GM21825 (cell line): ENCODE measurements at regions not wholly inside any gene's neighbourhood (a gene's known extent, or its start where the extent isn't known, plus 50 kb on each side); places are given as distances from the start of the nearest gene placed in this dataset.

Experiments
- ATAC-seq: cut with Tn5 transposase; IDR thresholded peaks from one replicate; pipeline ENCODE4 v1.9.1; 2021; ENCODE audit warnings: mild to moderate bottlenecking, moderate library complexity; ENCODE audit not compliant: unreplicated experiment

DNA sequence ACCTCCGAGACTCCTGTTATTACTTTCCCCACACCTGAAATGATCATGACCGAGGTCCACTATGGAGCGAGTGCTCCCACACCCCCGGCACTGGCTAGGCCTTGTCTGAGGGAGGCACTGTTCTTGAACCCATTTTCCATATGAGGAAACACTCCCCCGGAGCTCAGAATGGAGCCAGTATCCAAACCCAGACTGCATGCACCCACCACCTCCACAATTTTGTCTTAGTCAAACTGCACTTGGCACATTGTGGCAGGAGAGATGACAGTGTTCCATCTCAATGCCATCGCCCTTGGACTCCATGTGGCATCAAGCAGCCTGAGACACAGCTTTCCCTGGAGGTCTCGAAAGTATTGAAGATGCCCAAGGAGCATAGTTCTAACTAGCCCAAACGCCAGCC lies 154.1 kb downstream of the NUP210 start:
- no peak for ATAC-seq

DNA sequence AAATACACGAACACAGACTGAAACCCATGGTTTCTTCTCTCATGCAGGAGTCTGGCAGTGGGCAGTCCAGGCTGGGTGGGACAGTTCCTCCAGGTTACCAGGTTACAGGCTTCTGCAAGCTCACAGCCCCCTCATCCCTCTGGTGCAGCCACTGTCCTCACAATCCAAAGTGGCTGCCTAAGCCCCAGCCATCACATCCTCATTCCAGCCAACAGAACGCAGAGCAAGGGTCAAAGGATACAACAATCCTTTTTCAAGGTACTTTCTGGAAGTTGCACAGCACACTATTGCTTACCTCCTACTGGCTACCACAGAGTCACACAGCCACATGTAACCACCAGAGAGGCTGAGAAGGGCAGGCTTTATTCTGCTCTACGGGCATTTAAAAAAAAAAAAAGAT lies 154.6 kb downstream of the NUP210 start:
- ATAC-seq = no peak

DNA sequence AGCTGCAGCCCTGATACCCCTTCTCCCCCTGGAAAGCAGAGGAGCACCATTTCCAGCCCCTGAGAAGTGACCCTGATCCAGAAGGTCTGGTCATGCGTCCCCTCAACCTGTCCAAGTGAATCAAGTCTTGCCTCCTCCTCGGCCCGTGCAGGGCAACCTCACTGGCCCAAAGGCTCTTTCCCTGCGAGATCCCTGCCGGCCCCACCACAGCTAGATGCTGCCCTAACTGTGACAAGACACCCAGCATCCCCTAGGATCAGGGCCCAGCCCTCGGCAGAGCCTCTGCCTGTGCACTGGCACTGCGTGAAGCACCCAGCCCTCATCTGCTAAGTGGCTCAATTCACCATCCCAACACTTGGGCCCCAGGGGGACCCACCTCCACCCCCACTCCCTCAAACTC lies 155.1 kb downstream of the NUP210 start:
- ATAC-seq = no peak

- ATAC-seq = no peak
These were observed 155.7 kb downstream of the NUP210 start for GRCh38 chr3:13264468-13264795.

DNA sequence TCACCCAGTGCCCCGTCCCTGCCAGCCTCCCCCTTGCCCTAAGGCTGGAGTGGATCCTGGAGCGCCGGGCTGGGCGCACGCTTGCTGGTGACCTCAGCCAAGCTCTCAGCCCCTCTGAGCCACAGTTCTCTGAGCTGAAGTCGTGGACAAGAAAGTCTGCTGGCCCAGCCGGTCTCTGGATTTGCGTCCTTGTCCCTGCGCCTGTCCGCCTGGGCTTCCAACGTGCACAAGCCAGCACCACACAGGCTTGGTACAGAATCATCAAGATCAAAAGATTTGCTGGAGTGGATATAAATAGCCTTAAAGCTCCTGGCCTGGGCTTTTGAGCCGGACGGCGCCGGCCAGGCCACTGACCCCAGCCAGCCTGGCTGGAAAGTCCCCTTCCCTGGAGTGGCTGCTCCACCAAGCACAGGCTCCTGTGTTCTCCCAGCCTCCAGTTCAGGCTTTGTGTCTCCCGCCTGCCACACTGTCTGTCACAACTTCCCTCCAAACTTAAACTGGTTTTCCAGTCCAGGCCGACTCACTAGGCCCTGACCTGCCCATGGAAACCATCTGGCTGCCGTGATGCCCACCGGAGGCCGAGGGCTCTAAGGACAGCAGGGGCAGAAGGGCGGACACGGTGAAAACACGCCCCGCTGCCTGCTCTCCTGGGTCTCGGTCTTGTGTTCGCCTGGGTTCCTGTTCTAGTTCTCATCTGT lies 156.2 kb downstream of the NUP210 start:
- no peak for ATAC-seq

DNA sequence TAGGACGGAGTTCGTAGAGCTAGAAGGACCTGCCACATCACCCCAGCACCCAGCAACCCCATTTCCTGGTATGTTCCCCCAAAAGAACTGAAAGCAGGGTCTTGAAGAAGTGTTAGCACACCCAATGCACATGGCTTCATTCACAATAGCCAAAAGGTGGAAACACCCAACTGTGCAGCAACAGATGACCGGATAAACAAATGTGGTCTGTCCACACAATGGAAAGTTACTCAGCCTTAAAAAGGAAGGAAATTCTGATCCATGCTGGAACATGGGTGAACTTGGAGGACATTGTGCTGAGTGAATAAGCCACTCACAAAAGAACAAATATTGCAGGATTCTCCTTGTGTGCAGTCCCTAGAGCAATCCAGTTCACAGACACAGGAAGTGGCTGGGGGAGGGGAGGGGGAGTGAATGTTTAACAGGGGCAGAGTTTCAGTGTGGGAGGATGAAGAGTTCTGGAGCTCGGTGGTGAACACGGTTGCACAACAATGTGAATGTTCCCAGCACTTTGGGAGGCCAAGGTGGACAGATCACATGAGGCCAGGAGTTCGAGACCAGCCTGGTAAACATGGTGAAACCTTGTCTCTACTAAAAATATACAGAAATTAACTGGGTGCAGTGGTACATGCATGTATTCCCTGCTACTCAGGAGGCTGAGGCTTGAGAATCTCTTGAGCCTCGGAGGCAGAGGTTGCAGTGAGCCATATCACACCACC lies 157.5 kb downstream of the NUP210 start:
- ATAC-seq = peak; percentile 60

GRCh38 chr3:13261892-13262291 lies 158.2 kb downstream of the NUP210 start:
- ATAC-seq = no peak

DNA sequence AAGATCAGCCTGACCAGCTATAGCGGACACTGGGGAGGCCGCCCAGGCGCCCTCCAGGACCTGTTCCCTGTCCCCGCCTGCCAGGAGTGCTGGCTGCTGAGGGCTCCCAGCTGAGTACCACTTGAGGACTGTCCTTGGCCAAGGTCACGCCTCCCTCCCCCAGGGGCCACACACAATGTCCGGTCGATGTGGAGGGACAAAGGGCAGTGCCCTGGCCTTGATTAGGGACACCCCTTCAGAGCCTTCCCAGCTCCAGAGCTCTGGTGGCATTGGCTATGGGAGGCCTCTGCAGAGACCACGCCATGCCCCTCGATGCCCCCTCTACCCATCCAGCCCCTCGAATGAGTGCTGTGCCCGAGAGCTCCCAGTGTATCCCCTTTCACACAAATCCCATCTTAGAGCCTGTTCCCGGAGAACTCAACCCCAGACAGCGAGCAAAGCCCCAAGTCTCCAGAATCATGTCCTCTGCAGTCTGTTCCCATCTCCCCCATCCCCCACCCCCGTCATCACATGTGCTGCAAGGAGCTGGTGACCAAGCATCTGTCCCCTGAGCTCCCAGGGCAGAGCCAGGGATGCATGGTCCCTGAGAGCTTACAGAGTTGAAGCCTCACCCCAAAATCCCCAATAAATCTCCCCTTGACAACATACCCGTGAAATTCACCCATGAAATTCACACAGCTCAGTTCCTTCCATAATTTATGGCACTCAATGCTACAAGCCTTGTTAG lies 158.9 kb downstream of the NUP210 start:
- ATAC-seq = no peak

- no peak for ATAC-seq
These were observed 159.6 kb downstream of the NUP210 start for GRCh38 chr3:13260259-13261103.

DNA sequence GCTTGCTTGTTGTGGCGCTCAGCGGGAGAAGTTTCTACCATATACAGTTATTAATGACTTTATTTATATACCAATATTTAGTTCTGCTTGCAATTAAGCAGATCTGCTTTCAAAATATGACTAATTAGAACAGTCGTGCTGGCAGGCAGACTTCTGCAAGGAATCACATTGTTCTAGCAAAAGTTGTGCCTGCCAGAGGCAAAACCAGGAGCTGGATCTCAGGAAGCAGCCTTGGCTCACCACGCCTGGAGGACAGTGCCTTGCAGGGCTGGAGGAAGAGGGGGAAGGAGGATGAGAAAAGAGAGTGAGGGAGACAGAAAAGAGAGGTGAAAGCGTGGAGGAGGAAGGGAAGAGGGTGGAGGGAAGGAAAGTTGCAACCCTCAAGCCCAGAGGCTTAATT lies 160.3 kb downstream of the NUP210 start:
- ATAC-seq = no peak

- ATAC-seq = no peak
These were observed 161.1 kb downstream of the NUP210 start for GRCh38 chr3:13258986-13259514.

GRCh38 chr3:13258280-13258679 lies 161.8 kb downstream of the NUP210 start:
- no peak for ATAC-seq

- ATAC-seq = no peak
These were observed 162.5 kb downstream of the NUP210 start for GRCh38 chr3:13257666-13258065.

DNA sequence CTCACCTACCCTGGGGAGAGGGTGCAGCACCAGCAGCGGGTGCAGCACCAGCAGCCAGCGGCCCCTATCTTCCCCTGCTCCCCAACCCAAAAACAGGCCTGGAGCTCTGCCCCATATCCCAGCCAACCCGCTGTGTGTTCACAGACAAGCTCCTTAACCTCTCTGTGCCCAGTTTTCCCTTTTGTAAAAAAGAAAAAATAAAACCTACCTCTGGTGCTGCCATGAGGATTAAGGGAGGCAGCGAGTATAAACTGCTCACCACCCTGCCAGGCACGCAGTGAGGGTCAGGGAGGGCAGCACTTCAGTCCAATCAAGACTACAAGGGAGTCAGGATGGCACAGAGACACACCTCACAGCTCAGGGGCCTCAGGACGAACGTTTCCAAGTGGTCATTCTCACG lies 163.3 kb downstream of the NUP210 start:
- ATAC-seq = no peak

- ATAC-seq = no peak
These were observed 165.8 kb downstream of the NUP210 start for GRCh38 chr3:13254028-13254951.

DNA sequence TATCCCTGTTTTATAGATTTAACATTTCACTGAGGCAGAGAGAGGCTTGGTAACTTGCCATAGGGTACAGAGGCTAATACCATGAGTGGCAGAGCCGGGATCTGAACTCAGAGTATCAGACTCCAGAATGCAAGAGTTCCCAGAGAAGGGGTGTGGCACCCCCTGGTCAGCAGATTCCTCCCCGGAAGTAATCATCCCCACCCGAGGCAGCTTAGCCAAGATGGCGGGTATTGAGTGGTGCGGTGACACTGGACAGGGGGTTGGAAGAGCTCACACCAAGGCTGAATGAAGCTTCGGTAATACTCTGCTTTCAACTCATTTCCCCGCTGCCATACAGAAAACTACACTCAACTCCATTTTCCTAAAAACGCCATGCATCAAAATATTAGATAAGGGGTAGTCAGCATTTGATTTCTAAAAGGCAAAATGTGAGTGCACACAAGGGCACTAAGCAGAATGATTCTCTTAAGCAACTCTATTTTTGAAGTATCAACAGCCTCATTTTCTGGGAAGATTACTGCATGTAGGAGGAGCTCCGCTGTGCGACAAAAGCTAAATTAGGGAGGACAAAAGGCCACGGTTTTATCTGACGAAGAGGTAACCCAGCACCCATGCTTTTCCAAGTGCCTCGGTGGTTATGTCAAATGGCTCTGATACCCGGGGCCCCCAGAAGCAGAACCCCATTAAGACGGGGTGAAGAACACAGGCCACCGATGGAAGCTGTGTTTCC lies 166.7 kb downstream of the NUP210 start:
- ATAC-seq = no peak

DNA sequence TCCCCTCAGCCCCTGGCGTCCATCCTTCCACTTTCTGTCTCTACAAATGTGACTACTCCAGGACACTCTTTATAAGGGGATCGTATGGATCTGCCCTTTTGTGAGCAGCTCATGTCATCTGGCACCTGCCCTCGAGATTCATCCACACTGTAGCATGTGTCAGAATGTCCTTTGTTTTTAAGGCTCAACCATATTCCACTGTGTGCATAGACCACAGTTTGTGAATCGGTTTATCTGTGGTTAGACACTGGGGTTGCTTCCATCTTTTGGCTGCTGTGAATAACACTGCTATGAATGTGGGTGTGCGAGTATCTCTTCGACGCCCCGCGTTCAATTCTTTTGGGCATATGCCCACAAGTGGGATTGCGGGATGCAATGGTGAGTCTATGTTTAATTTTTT lies 167.9 kb downstream of the NUP210 start:
- no peak for ATAC-seq

DNA sequence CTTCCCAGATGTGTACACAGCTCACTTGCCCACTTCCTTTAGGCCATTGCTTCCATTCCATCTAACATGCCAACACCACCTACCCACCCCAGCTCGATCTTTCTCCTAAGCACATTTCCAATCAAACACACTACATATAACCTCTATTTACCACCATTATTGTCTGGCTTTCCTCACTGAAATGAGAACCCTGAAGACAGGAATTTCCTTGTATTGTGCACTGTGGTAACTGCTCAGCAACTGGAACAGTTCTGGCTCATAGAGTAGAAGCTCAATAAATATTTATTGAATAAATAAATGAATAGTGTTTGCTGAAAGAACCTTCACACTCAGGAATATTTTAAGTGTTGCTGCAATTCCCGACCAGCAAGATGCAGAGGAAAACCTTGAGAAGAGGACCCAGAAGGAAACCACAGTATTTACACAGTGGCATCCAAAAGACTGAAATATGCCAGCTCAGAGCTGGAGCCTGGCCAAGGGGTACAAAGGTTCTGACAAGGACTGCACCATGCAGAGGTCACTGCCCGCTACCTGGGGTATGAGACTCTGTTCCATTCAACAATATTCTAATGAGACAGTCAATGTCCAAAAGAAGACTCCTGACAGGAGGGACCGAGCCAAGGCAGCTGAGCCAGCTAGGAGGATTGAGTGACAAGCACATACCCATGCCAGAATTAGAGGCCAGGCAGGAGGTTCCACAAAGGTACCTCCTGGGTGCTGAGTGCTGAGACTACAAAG lies 168.8 kb downstream of the NUP210 start:
- ATAC-seq = no peak
